Right lobe of liver (tissue), 6 donors: ENCODE measurements at regions not wholly inside any gene's neighbourhood (a gene's known extent, or its start where the extent isn't known, plus 50 kb on each side); places are given as distances from the start of the nearest gene placed in this dataset.

Source experiments
- ATAC-seq, 4 donors: fragments of 200-7000 bp; cut with Tn5 transposase; one replicate each; pipeline ENCODE4 v1.9.1; 2020; ENCODE audit warnings: mild to moderate bottlenecking in 4 of 4, moderate library complexity in 4 of 4
- DNase-seq, 3 donors: peaks; one replicate each; pipeline ENCODE4 v3.0.0-alpha.2; 2020
- H3K27ac ChIP-seq, 3 donors: fragments of 200-600 bp; one replicate each; pipeline ENCODE4 v1.8.0; 2022
- H3K27me3 ChIP-seq, 2 donors: fragments of 200-600 bp; one replicate each; pipeline ENCODE4 v1.8.0; 2022
- H3K36me3 ChIP-seq, 4 donors: fragments of 200-600 bp; sonication (generic) in 1 of 4; one replicate each; pipeline versions ENCODE4 v1.5.1 to v1.8.0; 2017 to 2022; ENCODE audit warnings: control low read depth in 1 of 4
- H3K4me1 ChIP-seq, 4 donors: fragments of 200-600 bp; sonication (generic) in 1 of 4; one replicate each; pipeline versions ENCODE4 v1.5.1 to v1.8.0; 2017 to 2022; ENCODE audit warnings: control low read depth in 1 of 4
- H3K4me3 ChIP-seq, 3 donors: fragments of 200-600 bp; one replicate each; pipeline ENCODE4 v1.8.0; 2022
- H3K9me3 ChIP-seq, 4 donors: fragments of 200-600 bp; sonication (generic) in 1 of 4; one replicate each; pipeline versions ENCODE4 v1.5.1 to v1.8.0; 2017 to 2022; ENCODE audit warnings: control low read depth in 1 of 4
- POLR2A ChIP-seq: fragments of 450-650 bp; IDR thresholded peaks from one replicate; pipeline ENCODE4 v1.6.1; 2017; ENCODE audit warnings: antibody characterized with exemption, mild to moderate bottlenecking
- WGBS: methylation state at CpG from one replicate; pipeline ENCODE4 v1.1.6; 2018; ENCODE audit warnings: low coverage, low lambda C conversion rate; ENCODE audit not compliant: insufficient coverage; ENCODE audit errors: missing lambda C conversion rate; 5-methylcytosine and 5-hydroxymethylcytosine counted together
- intact Hi-C, 2 donors: fragments of 100-400 bp; cut with DNase I; formaldehyde crosslinking; loops; one replicate each; pipeline versions ENCODE4 v1.11.2 to v1.14.1; 2022
- TF ChIP-seq, protein P1 (sequence below), 4 donors: fragments of 200-600 bp in 3 of 4; fragments of 450-650 bp in 1 of 4; IDR thresholded peaks; one replicate each; pipeline versions ENCODE4 v1.5.1 to v1.8.0; 2016 to 2022; ENCODE audit warnings: antibody characterized with exemption in 4 of 4, mild to moderate bottlenecking in 2 of 4
- donor health status: DM: no; HTN: yes; CAD: no.
- donor health status: DM: no; HTN: no; CAD: no.
- donor health status: DM: no; HTN: no; CAD: no.
- donor health status: DM: no; HTN: yes; CAD: no.
- donor health status: DM: no; HTN: yes; CAD: no.

DNA sequence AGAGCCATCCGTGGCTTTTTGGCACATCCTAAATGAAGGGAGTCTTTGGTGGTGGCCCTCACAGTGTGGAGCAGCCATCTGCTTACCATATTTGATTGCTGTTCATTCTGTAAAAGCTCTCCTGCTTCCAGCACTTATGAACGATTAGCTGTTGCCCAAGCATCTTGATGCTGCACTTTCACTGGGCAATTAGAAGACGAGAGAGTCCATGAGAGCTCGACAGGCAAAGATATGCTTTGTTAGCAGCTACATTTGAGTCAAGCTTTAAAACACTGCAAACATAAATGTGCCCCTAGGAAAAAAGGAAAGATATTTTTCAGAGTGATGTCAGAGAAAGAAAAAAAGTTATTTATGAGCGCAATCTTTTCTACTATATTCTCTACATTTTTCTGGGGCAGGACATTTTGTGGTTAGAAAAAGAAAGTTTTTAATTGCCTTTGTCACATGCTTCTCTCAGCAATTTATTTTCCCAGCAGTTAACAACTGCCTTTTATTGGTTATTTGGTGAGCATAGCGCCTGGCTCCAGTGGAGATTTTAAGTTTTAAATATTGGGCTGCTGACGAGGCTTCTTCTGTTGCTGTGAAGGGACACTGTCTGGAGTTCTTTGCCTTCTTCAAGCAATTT, 468.4 kb downstream of the C3orf38 start:
- Histone ChIP-seq H3K4me3 (no peak overlapping the region), H3K27ac (no peak overlapping the region), H3K4me1 (no peaks in the 10 kb centered on the region), H3K9me3 (no peaks in the 10 kb centered on the region), H3K27me3 (no peaks in the 10 kb centered on the region), H3K36me3 (no peaks in the 10 kb centered on the region)
- TF ChIP-seq POLR2A, result no peak
- TF ChIP-seq, protein P1, sequence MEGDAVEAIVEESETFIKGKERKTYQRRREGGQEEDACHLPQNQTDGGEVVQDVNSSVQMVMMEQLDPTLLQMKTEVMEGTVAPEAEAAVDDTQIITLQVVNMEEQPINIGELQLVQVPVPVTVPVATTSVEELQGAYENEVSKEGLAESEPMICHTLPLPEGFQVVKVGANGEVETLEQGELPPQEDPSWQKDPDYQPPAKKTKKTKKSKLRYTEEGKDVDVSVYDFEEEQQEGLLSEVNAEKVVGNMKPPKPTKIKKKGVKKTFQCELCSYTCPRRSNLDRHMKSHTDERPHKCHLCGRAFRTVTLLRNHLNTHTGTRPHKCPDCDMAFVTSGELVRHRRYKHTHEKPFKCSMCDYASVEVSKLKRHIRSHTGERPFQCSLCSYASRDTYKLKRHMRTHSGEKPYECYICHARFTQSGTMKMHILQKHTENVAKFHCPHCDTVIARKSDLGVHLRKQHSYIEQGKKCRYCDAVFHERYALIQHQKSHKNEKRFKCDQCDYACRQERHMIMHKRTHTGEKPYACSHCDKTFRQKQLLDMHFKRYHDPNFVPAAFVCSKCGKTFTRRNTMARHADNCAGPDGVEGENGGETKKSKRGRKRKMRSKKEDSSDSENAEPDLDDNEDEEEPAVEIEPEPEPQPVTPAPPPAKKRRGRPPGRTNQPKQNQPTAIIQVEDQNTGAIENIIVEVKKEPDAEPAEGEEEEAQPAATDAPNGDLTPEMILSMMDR (IDR thresholded peaks at IDR 0.05), result no peak
- intact Hi-C loops, result no loop called here
- WGBS, result 52% methylated on average over 7 of the region's 7 CpGs
- ATAC-seq (no peak), DNase-seq (no peak)

DNA sequence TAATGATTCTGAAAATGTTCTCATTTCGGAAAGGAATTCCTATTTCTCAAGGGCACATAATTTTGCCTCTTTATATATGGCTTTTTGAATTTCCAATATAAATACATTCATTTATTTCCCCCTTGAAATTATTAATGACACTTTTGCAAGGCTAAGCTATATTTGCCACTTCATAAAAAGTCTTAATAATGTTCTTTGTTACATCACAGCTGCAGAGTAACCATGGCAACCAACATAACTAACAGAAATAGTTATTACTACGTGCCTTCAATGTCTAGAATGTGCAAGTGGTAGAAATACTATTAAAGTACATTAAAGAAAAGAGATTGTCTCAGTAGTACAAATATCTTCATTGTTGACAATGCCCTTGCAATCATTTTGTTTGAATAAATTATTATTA, 471.8 kb downstream of the C3orf38 start:
- DNase-seq, result no peak
- Histone ChIP-seq H3K4me1 (no peaks in the 10 kb centered on the region), H3K36me3 (no peaks in the 10 kb centered on the region), H3K27me3 (no peaks in the 10 kb centered on the region), H3K27ac (no peak overlapping the region), H3K4me3 (no peak overlapping the region), H3K9me3 (no peaks in the 10 kb centered on the region)
- WGBS, result 20% methylated on average over 2 of the region's 2 CpGs
- no peak for TF ChIP-seq POLR2A
- TF ChIP-seq, protein P1 (IDR thresholded peaks at IDR 0.05), result no peak
- intact Hi-C loops, result no loop called here
- no peak for ATAC-seq

DNA sequence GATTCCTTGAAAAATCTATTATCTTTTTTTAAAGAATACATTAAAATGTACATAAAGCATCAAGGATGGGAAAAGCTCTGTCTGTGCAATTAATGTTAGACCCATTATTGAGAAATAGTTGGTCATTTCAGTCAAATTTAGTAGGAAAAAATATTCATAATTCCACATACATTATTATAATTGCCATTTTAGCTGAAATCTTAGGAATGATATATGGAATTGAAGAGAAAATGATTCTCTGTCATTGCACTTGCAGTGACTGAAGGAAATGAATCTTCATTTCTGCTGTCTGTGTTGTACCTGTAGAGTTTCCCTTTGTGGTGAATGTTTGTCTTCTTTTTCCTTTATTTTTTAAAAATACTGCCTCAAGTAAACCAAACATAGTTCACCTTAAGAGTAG, 473.9 kb downstream of the C3orf38 start:
- ATAC-seq (no peak), DNase-seq (no peak)
- Histone ChIP-seq H3K36me3 (no peaks in the 10 kb centered on the region), H3K4me1 (no peaks in the 10 kb centered on the region), H3K4me3 (no peak overlapping the region), H3K27ac (no peak overlapping the region), H3K27me3 (no peaks in the 10 kb centered on the region), H3K9me3 (no peaks in the 10 kb centered on the region)
- intact Hi-C loops, result no loop called here
- TF ChIP-seq, protein P1 (IDR thresholded peaks at IDR 0.05), result no peak
- TF ChIP-seq POLR2A, result no peak

DNA sequence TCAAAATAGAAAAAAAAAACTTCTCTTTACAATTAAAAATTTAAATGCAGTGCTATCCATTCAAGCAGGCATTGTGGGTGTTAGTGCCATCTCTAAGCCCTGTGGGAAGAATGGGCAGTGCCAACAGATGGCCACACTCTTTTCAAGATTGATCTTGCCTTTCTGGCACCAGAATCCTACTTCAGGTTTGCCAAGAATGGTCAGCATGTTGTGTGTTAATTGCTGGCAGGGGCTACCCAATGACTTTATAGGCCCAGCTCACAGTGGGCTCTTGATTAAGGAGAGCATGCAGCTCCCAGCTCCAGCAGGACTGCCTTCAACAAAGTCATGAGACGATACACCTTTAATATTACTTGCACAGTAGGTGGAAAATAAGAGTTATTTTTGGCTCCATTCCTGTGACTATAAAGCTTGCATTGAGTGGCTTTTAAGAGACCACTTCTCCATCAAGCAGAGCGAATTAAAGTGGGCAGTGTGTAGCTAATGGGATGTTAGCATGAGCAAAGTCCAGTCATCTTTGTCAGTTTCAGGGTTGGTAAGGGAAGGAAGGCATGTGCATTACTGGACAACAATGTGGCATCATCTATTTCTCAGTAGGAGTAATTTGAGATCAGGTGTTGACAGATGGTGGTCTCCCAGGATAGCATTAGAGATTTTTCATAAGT, 476.8 kb downstream of the C3orf38 start:
- ATAC-seq, result no peak
- H3K4me3 ChIP-seq, result no peak overlapping the region
- TF ChIP-seq, protein P1 (IDR thresholded peaks at IDR 0.05), result no peak
- no peak for TF ChIP-seq POLR2A
- H3K4me1 ChIP-seq, result no peaks in the 10 kb centered on the region
- 43% methylated on average over 2 of the region's 2 CpGs for WGBS
- intact Hi-C loops, result no loop called here
- no peaks in the 10 kb centered on the region for H3K36me3 ChIP-seq
- H3K27me3 ChIP-seq, result no peaks in the 10 kb centered on the region
- no peak for DNase-seq
- no peaks in the 10 kb centered on the region for H3K9me3 ChIP-seq
- no peak overlapping the region for H3K27ac ChIP-seq
